ENCODE measurements at regions not wholly inside any gene's neighbourhood (a gene's known extent, or its start where the extent isn't known, plus 50 kb on each side); places are given as distances from the start of the nearest gene placed in this dataset.

DNA sequence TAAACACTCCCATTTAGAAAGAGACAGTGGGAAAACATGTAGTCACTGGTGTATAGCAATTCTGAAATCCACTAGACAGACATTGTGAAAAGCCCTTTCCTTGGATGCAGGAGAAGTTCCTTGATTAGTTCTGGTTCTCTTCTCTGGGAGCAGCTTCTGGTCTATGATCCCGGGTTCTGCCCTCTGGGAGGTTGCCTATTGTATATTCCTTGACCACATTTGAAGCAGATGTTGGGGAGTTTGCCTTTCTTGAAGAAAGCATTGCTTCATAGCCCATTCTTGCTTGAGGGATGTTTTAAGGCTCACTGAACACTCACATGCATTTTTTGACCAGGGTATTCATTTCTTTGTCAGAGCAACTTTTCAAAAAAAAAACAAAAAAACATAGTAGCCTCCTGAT, 211.9 kb downstream of the NDFIP2 start:
- Histone ChIP-seq H2BK15ac (ENCODE audit: low read depth, low read length) (no peak overlapping the region), H2AFZ (replicated peaks; ENCODE audit: low read length, poor library complexity) (no peak overlapping the region)
- dilution Hi-C loops (cut with HindIII; ENCODE audit: low sequenced_read_pairs, unreplicated experiment): no loop called here

More for the DNA sequence above, 211.9 kb downstream of the NDFIP2 start:
- H4K20me1 ChIP-seq (ENCODE audit: insufficient read depth, low read length): no peaks in the 10 kb centered on the region
- no peak overlapping the region for H4K91ac ChIP-seq (ENCODE audit: insufficient read depth, low read depth, low read length)
- ChIA-PET CTCF (no interaction called here), POLR2A (ENCODE audit: unreplicated experiment) (no interaction called here)
- no peak for ATAC-seq (ENCODE audit: low read depth)
- no peak overlapping the region for H4K8ac ChIP-seq (ENCODE audit: low read depth in 2 of 2, low read length in 2 of 2)
- H2AK5ac ChIP-seq (ENCODE audit: low read depth, low read length): no peak overlapping the region
- no peak overlapping the region for H2AK9ac ChIP-seq (replicated peaks; ENCODE audit: low read depth, low read length, poor library complexity)
- H3K27ac ChIP-seq (ENCODE audit: insufficient read depth, low read length): no peak overlapping the region
- H3K9me3 ChIP-seq (ENCODE audit: control insufficient read depth, insufficient read depth, low read length): no peaks in the 10 kb centered on the region
- BruUV-seq (replicated peaks): no TSS peak
- H3K36me3 ChIP-seq (ENCODE audit: control insufficient read depth, insufficient read depth, low read length): no peaks in the 10 kb centered on the region
- intact Hi-C loops (cut with micrococcal nuclease) (no loop called here), in situ Hi-C loops (cut with MboI; ENCODE audit: low sequenced_read_pairs) (no loop called here)
- no CpG with 5 or more reads among the region's 1 CpG for WGBS, 2 experiments (ENCODE audit: extremely low coverage in 2 of 2, insufficient read length in 1 of 2)
- no peak overlapping the region for H4K5ac ChIP-seq (ENCODE audit: low read depth, low read length)
- no peaks in the 10 kb centered on the region for H3K27me3 ChIP-seq (ENCODE audit: control insufficient read depth, insufficient read depth, low read length)
- no peak overlapping the region for H3K9ac ChIP-seq (ENCODE audit: low read depth, low read length)
- H3K79me1 ChIP-seq (ENCODE audit: low read depth in 1 of 2, low read length in 2 of 2): no peaks in the 10 kb centered on the region
- H3K4me2 ChIP-seq (ENCODE audit: low read depth, low read length): no peak overlapping the region
- no peaks in the 10 kb centered on the region for H3K4me1 ChIP-seq (ENCODE audit: control insufficient read depth, insufficient read depth, low read length)
- H3K14ac ChIP-seq (replicated peaks; ENCODE audit: low read depth, low read length): no peak overlapping the region
- no peak overlapping the region for H2BK120ac ChIP-seq (ENCODE audit: low read depth, low read length)
- no peak overlapping the region for H3K4me3 ChIP-seq (ENCODE audit: insufficient read depth, low read depth, low read length)
- no peaks in the 10 kb centered on the region for H3K9me1 ChIP-seq (ENCODE audit: insufficient read depth, low read length)
- no peak overlapping the region for H3K23ac ChIP-seq (ENCODE audit: low read depth, low read length)
- H3K56ac ChIP-seq (ENCODE audit: extremely low read depth, insufficient read depth, low read length): no peak overlapping the region
- H2BK20ac ChIP-seq (ENCODE audit: low read depth, low read length): no peak overlapping the region
- no peak overlapping the region for H2BK5ac ChIP-seq (ENCODE audit: low read depth, low read length, poor library complexity, severe bottlenecking)
- DNase-seq: no peak
- TF ChIP-seq SMC3 (IDR thresholded peaks at IDR 0.05; ENCODE audit: low read depth, low read length) (no peak), CHD1 (IDR thresholded peaks at IDR 0.05; ENCODE audit: low read depth, low read length) (no peak), RCOR1 (IDR thresholded peaks at IDR 0.05; ENCODE audit: insufficient replicate concordance, low read length) (no peak), POLR2A (IDR thresholded peaks at IDR 0.05; ENCODE audit: low read depth, low read length) (no peak), RAD21 (IDR thresholded peaks at IDR 0.05; ENCODE audit: low read length) (no peak), MAFK (IDR thresholded peaks at IDR 0.05; ENCODE audit: low read depth, low read length) (no peak), BHLHE40 (IDR thresholded peaks at IDR 0.05; ENCODE audit: low read depth, low read length) (no peak), RFX5 (IDR thresholded peaks at IDR 0.05; ENCODE audit: low read depth, low read length) (no peak), MAZ (IDR thresholded peaks at IDR 0.05; ENCODE audit: borderline replicate concordance, low read depth, low read length) (no peak), CEBPB (IDR thresholded peaks at IDR 0.05; ENCODE audit: low read depth, low read length) (no peak), FOS (IDR thresholded peaks at IDR 0.05; ENCODE audit: low read depth, low read length) (no peak), MXI1 (IDR thresholded peaks at IDR 0.05; ENCODE audit: borderline replicate concordance, low read depth, low read length) (no peak), NFE2L2 (IDR thresholded peaks at IDR 0.05; ENCODE audit: low read depth, low read length) (no peak)
- TF ChIP-seq, protein P1, sequence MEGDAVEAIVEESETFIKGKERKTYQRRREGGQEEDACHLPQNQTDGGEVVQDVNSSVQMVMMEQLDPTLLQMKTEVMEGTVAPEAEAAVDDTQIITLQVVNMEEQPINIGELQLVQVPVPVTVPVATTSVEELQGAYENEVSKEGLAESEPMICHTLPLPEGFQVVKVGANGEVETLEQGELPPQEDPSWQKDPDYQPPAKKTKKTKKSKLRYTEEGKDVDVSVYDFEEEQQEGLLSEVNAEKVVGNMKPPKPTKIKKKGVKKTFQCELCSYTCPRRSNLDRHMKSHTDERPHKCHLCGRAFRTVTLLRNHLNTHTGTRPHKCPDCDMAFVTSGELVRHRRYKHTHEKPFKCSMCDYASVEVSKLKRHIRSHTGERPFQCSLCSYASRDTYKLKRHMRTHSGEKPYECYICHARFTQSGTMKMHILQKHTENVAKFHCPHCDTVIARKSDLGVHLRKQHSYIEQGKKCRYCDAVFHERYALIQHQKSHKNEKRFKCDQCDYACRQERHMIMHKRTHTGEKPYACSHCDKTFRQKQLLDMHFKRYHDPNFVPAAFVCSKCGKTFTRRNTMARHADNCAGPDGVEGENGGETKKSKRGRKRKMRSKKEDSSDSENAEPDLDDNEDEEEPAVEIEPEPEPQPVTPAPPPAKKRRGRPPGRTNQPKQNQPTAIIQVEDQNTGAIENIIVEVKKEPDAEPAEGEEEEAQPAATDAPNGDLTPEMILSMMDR (conservative IDR thresholded peaks at IDR 0.05; ENCODE audit: low read depth, low read length): no peak
- TF ChIP-seq, protein P2, sequence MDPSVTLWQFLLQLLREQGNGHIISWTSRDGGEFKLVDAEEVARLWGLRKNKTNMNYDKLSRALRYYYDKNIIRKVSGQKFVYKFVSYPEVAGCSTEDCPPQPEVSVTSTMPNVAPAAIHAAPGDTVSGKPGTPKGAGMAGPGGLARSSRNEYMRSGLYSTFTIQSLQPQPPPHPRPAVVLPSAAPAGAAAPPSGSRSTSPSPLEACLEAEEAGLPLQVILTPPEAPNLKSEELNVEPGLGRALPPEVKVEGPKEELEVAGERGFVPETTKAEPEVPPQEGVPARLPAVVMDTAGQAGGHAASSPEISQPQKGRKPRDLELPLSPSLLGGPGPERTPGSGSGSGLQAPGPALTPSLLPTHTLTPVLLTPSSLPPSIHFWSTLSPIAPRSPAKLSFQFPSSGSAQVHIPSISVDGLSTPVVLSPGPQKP (IDR thresholded peaks at IDR 0.05; ENCODE audit: borderline replicate concordance, low read depth, low read length): no peak
- TF ChIP-seq, protein P3, sequence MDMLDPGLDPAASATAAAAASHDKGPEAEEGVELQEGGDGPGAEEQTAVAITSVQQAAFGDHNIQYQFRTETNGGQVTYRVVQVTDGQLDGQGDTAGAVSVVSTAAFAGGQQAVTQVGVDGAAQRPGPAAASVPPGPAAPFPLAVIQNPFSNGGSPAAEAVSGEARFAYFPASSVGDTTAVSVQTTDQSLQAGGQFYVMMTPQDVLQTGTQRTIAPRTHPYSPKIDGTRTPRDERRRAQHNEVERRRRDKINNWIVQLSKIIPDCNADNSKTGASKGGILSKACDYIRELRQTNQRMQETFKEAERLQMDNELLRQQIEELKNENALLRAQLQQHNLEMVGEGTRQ (IDR thresholded peaks at IDR 0.05; ENCODE audit: low read depth, low read length): no peak
- H3K18ac ChIP-seq (ENCODE audit: low read depth, low read length): no peak overlapping the region
- no peak overlapping the region for H3K4ac ChIP-seq (ENCODE audit: low read depth, low read length)

All from IMR-90 (cell line).